ENCODE measurements at regions not wholly inside any gene's neighbourhood (a gene's known extent, or its start where the extent isn't known, plus 50 kb on each side); places are given as distances from the start of the nearest gene placed in this dataset.

GRCh38 chr7:138205614-138206150 lies 129.4 kb downstream of the AKR1D1 start:
- Histone ChIP-seq H2AFZ (ENCODE audit: low read depth, low read length, poor library complexity, severe bottlenecking) (no peak overlapping the region), H3K4me2 (ENCODE audit: low read length) (no peak overlapping the region), H3K9ac (ENCODE audit: low read length) (no peak overlapping the region), H3K9me3 (ENCODE audit: control insufficient read depth in 1 of 2, insufficient read depth in 1 of 2, low read depth in 1 of 2, low read length in 2 of 2) (no peaks in the 10 kb centered on the region), H3K4me1 (ENCODE audit: control insufficient read depth in 1 of 2, insufficient read depth in 2 of 2, low read length in 2 of 2) (no peaks in the 10 kb centered on the region), H3K9me2 (ENCODE audit: insufficient read depth) (no peaks in the 10 kb centered on the region), H4K20me1 (ENCODE audit: insufficient read depth) (no peaks in the 10 kb centered on the region), H3K36me3 (ENCODE audit: control insufficient read depth in 1 of 2, insufficient read depth in 2 of 2, low read length in 2 of 2) (no peaks in the 10 kb centered on the region), H3K79me2 (ENCODE audit: insufficient read depth, low read length) (no peaks in the 10 kb centered on the region), H3K27me3 (ENCODE audit: insufficient read depth, low read length) (no peaks in the 10 kb centered on the region), H3K4me3 (replicated peaks in 1 of 2; ENCODE audit: low read depth in 1 of 2, low read length in 2 of 2) (no peak overlapping the region), H3K27ac (ENCODE audit: low read depth, low read length) (no peak overlapping the region)
- CTCF ChIA-PET: no interaction called here
- intact Hi-C loops (cut with micrococcal nuclease): no loop called here
- no TSS peak for BruUV-seq (replicated peaks)
- ATAC-seq: no peak
- TF ChIP-seq ATF3 (IDR thresholded peaks at IDR 0.05): no peak
- TF ChIP-seq TCF7L2 (IDR thresholded peaks at IDR 0.05; ENCODE audit: borderline replicate concordance, extremely low read depth, insufficient read depth, insufficient read length): no peak
- TF ChIP-seq FOSL1 (IDR thresholded peaks at IDR 0.05; ENCODE audit: low read depth): no peak
- no peak for TF ChIP-seq ZFX (IDR thresholded peaks at IDR 0.05)
- no peak for TF ChIP-seq ELF1 (IDR thresholded peaks at IDR 0.05; ENCODE audit: borderline replicate concordance, low read depth)
- TF ChIP-seq SIN3A (IDR thresholded peaks at IDR 0.05; ENCODE audit: low read depth): no peak
- TF ChIP-seq EZH2phosphoT487 (IDR thresholded peaks at IDR 0.05; ENCODE audit: borderline replicate concordance): no peak
- TF ChIP-seq, protein P1, sequence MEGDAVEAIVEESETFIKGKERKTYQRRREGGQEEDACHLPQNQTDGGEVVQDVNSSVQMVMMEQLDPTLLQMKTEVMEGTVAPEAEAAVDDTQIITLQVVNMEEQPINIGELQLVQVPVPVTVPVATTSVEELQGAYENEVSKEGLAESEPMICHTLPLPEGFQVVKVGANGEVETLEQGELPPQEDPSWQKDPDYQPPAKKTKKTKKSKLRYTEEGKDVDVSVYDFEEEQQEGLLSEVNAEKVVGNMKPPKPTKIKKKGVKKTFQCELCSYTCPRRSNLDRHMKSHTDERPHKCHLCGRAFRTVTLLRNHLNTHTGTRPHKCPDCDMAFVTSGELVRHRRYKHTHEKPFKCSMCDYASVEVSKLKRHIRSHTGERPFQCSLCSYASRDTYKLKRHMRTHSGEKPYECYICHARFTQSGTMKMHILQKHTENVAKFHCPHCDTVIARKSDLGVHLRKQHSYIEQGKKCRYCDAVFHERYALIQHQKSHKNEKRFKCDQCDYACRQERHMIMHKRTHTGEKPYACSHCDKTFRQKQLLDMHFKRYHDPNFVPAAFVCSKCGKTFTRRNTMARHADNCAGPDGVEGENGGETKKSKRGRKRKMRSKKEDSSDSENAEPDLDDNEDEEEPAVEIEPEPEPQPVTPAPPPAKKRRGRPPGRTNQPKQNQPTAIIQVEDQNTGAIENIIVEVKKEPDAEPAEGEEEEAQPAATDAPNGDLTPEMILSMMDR (IDR thresholded peaks at IDR 0.05 in 2 of 3, conservative IDR thresholded peaks at IDR 0.05 in 1 of 3; ENCODE audit: borderline replicate concordance in 1 of 3, insufficient read depth in 1 of 3, low read depth in 2 of 3, low read length in 2 of 3): no peak
- no peak for TF ChIP-seq SRF (IDR thresholded peaks at IDR 0.05; ENCODE audit: low read depth)
- TF ChIP-seq EGR1 (IDR thresholded peaks at IDR 0.05; ENCODE audit: low read depth): no peak
- TF ChIP-seq CBX3 (IDR thresholded peaks at IDR 0.05; ENCODE audit: low read depth): no peak
- TF ChIP-seq, protein P2, sequence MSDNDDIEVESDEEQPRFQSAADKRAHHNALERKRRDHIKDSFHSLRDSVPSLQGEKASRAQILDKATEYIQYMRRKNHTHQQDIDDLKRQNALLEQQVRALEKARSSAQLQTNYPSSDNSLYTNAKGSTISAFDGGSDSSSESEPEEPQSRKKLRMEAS (IDR thresholded peaks at IDR 0.05): no peak
- TF ChIP-seq POLR2A (IDR thresholded peaks at IDR 0.05; ENCODE audit: borderline replicate concordance, extremely low read depth, insufficient read depth, insufficient read length): no peak
- TF ChIP-seq POLR2AphosphoS5 (IDR thresholded peaks at IDR 0.05; ENCODE audit: low read depth, low read length): no peak
- RAD21 ChIA-PET (ENCODE audit: low non-redundant PET in 1 of 2, low total read pairs in 2 of 2, uncharacterized antibody in 2 of 2, unreplicated experiment in 2 of 2): no interaction called here
- no peak for DNase-seq (ENCODE audit: low read depth, low spot score)
- POLR2A ChIA-PET: no interaction called here

Data from HCT116 (cell line).